NCI-H2107 (cell line): ENCODE measurements at regions not wholly inside any gene's neighbourhood (a gene's known extent, or its start where the extent isn't known, plus 50 kb on each side); places are given as distances from the start of the nearest gene placed in this dataset.
"Not testable (repeated sequence)": the region's sequence is repeated elsewhere in the genome, so short reads cannot be mapped to it uniquely, and the experiment has no call there.

Experiments used
- DNase-seq: peaks from one replicate; lab custom pipeline; 2025; lab: John Stamatoyannopoulos, UW

DNA sequence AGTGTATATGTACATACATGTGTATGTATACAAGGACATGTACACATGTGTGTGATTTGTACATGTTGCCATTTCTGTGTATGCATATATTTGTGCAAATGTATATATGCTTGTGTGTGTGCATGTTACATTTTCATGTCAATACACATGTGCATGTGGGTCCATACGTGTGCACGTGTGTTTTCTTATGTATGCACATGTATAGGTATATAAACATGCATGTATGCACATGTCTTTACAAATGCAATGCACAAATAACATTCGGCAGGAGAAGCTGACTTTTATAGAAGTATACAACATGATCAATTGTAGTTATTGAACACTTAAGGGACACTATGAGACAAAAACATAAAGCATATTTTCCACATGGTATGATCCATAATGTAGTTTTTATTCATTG is 307.4 kb upstream of the SEMA3C start:
- no peak for DNase-seq

DNA sequence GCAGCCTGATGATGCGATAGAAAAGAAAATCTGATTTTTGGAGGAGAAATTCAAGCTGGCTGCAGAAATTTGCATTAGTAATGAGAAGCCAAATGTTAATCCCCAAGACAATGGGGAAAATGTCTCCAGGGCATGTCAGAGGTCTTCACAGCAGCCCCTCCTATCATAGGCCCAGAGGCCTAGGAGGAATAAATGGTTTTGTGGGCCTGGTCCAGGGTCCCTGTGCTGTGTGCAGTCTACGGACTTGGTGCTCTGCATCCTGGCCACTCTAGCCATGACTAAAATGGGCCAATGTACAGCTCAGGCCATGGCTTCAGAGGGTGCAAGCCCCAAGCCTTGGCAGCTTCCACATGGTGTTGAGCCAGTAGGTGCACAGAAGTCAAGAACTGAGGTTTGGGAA is 303.8 kb upstream of the SEMA3C start:
- DNase-seq: not testable (repeated sequence)

DNA sequence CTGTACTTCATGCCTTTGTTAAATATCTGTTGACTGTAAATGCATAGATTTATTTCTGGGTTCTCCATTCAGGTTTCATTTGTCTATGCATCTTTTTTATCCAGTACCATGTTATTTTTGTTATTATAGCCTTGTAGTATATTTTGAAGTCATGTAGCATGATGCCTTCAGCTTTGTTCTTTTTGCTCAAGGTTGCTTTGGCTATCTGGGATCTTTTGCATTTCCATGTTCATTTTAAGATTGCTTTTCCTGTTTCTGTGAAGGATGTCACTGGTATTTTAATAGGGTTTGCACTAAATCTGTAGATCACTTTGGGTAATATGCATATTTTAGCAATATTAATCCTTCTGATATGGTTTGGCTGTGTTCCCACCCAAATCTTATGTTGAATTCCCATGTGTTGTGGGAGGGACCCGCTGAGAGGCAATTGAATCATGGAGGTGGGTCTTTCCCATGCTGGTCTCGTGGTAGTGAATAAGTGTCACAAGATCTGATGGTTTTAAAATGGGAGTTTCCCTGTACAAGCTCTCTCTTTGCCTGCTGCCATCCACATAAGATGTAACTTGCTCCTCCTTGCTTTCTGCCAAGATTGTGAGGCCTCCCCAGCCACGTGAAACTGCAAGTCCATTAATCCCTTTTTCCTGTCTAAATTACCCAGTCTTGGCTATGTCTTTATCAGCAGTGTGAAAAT is 302.8 kb upstream of the SEMA3C start:
- DNase-seq: no peak

DNA sequence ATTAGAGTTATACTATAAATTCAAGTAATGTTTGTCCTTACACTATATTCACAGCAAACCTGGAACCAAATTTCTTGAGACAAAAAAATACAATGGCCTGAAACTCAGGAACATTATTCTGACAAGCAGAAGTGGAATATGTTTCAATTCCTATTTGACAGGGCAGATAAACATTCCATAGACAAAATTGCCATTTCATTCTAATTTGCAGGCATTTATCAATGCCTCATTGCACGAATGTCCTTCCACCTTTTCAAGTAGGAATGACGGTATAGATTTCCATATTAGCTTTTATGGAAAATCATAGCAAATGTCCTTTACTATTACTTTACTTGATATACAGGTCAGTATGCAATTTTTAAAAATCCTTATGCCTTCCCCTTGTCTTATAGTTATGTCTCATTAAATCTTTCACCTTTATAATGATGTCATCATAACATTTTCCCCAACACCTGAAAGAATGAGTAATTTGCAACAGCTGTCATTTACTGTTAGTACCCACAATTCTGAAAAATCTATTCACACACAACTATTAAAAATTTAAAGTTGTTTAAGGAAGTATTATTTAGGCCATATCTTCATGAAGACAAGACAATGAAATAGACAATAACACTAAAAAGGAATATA is 299.7 kb upstream of the SEMA3C start:
- no peak for DNase-seq

DNA sequence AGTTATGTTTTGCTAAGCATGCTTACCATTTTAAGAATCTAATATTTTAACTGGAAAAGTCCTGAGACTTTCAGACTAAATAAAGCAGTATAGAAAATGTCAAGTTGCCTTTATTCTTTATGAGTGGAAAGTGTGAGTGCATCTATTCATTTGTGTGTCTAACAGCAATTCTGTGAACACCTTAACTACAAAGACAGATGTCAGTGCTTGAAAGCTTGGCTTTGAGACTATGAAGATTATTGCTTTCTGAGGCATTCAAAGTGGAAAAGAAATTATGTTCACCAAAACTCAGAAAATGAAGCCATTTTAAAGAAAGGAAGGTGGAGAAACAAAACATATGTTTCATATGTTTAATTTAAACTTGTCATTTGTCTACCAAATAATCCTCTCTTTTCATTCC is 294.5 kb upstream of the SEMA3C start:
- no peak for DNase-seq

DNA sequence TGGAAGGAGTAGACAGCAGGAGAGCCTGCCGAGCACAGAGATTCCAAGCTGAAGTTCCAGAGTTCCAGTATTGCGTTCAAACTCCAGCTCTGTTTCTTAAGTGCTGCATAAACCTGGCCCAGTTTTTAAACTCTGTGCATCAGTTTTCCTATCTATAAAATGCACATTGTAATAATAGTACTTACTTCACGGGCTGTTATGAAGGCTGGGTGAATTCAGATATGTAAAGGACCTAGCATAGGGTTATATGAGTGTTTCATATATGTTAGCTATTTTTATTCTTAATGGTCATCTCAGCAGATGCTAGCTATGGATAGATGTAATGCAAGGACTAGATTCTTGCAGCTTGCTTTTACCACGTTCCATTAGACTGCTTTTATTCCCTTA is 293.1 kb upstream of the SEMA3C start:
- DNase-seq: no peak

DNA sequence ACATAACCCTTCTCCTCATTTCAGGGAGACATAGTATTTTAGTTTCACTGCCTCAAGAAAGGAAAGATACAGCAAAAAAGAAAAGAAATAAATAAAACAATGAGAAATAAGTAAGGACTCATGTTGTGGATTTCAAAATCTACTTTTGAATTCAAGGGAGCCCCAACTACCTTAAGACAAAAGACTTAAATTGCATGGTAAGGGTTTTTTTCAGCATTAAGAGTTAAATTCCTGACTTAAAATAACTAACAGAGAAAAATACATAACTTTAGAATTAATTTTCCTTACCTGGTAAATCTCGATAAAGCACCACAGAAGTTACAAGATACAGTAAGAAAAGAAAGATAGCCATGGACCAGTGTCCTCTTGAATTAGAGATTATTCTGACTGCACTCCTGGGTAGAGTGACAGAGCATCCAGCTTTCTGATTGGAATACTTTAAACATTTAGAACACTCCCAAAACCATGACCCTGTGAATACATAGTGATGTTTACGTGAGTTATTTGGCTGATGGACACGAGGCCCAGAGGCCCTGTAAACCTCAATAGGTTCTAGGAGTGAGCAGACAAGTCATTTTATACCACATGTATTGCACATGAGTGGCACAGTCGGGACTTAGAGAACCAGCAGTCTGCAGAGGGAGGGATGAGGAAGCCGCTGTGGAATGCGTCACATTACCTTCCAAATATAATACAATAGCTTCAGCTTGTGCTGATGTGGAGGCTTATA is 292.5 kb upstream of the SEMA3C start:
- DNase-seq: no peak

DNA sequence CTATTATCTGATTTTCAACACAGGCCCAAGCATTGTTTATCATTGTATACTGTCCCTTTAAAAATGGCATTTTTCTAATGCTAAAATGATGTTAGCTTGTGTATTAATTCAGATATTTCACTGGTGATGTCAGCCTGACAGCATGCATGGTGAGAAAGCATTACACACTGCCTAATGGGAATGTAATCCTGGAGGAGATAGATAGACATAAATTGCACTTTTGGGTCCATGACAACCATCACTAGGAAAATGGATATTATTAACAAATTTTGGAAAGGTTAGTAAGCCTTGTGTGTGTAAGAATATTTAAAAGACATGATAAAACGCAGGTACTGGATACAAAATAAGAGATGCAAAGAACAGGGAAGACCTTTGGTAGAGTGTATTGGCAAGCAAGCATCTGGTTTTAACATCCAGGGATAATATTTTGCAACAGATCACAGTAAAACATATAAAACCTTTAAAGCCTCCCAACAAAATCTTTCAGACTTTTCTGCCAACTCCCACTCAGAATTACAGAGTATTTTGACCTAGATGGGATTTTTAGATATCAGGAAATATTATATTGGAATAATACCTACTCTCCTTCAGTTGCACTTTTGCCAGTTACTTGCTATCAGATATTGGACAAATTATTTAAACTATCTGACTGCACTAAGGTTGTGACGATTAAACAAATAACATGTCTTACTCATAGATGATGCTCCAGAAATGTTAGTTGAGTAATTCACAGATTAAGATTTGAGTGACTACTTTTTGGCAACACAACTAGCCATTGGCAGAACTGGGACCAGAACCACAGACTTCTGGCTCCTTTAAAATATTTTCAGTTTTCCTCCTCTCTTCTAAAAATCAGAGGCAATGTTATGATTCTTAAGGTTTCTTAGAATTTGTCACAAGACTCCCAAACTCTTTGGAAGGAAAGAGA is 291.6 kb upstream of the SEMA3C start:
- no peak for DNase-seq

DNA sequence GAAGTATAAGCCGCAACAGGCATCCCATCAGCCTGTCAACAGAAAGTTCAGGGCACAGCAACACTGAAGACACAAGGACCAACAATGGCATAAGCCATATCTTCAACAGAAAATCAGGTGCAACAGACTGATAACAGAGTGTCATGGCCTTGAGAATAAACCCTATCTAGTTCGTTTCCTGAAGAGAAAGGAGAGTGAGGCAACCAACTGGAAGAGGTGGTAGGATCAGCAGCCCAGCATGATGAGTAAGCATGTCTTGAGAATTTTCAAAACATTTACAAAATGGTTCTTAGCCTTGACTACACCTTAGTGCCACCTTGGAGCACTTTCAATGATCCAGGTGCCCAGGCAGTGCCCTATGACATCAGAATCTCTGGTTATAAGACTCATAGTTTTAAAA is 290.2 kb upstream of the SEMA3C start:
- DNase-seq: no peak

DNA sequence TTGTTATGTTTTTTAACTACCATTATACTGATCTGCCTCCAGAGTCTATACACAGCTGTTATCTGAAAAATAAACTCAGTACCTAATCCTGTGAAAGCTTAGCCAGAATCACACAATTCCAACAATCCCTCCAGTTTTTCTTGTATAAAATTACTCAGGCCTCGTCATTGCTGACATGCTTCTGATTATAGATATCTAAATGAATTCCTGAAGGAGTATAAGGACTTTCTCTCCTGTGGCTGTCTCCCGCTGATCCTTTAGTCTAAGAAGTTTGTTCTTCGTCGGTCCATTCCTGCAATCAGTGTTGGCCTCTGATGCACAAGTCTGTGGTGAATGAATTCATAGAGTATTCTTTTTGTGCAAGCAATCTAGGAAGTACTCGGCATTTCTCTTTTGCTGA is 288.9 kb upstream of the SEMA3C start:
- DNase-seq: no peak

DNA sequence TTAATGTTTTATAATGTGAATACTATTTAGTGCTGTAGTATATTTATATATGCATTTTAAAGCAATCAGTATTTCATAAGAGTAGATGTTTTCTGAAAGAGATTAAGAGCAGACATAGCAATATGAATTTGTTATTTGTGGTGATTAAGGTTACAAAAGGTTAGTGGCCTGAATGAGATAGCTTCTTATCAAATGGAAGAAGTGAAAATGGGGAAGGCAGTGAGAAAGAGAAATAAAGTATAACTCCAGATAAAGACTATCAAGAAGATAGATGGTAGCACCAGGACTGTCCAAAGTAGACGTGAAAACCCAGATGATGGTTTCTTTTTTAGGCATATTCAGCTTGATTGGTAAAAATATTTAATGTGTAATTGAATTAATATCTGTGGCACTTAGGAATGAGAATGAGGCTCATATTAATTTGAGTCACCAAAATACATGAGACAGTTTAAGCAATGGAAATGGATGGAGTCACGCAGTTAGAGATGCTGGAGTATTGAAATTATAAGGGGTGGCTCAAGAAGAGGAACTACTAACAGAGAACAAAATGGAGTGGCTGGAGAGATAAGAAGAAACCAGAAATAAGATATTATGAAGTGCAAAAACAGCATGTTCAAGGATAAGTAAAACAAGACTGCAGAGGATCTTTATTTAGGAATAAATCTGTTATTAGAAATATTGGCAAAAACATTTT is 288.0 kb upstream of the SEMA3C start:
- no peak for DNase-seq

DNA sequence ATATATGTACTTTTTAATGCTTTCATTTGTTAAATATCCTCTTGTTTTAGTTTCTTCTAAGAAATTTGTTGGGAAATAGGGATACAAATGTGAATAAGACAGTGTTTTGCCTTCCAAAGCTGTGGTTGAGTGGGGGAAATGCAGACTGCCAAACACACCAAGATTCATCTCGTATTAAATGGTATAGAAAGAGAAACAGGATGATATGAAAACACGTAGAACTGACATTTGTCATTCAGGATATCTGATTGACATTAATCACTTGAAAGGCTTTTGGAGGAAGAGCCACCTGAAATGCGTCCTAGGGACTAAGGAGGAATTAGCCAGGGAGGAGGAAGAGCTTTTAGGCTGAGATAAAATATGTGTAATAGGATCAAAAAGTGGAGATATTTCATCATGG is 287.4 kb upstream of the SEMA3C start:
- DNase-seq: no peak

DNA sequence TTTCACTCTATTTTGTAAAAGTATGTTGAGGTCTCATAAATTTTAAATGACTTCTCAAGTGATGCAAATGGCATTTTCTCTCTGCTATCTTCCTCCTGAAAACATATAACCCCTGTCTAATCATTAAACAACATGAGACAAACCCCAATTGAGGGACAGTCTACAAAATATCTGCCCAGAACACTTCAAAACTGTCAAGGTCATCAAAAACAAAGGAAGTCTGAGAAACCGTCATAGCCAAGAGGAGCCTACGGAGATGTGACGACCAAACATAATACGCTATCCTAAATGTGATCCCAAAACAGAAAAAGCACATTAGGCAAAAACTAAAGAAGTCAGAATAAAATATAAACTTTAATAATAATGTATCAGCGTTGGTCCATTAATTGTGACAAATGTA is 282.3 kb upstream of the SEMA3C start:
- DNase-seq: no peak

DNA sequence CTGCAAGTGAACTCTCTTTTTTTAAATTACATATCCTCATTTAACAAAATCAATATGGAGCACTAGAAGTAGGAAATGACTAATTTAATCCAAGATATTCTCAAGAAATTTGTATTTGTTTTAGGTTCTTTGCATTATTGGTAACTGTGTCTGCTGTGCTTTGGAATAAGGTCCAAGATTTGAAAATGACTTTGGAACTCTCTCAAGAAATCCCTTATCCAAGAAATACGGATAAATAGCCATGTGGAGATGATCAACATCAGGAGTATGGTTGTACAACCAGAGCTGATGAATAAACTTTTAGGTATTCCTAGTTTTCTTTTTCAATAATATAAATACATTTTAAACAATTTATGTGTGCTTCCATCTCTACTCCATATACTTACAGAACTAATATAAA is 279.9 kb upstream of the SEMA3C start:
- no peak for DNase-seq

DNA sequence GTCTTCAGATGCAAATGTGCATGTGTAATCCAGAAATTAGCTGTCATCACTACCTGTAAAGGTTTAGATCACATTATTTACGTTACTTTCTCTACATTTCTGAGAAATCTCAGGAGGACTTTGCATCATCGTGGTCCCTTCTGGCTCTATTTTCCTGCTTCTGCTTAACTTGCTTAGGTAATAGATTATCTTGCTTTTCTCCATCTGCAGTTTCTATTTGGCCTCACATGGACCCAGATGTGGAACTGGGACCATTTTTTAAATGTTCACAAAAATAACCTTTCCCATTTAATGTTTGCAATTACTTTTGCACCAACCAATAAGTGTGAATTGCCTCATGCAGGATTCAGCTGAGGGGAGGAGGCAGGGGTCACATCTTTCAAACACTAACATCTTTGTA is 278.4 kb upstream of the SEMA3C start:
- no peak for DNase-seq

DNA sequence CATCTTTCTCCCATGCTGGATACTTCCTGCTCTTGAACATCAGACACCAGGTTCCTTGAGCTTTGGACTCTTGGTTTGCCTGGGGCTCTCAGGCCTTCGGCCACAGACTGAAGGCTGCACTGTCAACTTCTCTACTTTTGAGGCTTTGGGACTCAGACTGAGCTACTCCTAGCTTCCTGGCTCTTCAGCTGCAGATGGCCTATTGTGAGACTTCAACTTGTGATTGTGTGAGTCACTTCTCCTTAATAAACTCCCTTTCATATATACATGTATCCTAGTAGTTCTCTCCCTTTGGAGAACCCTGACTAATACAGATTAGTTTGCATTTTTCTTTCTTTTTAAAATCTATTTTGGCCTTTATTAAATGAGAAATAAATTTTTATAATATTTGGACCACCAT is 276.2 kb upstream of the SEMA3C start:
- no peak for DNase-seq

DNA sequence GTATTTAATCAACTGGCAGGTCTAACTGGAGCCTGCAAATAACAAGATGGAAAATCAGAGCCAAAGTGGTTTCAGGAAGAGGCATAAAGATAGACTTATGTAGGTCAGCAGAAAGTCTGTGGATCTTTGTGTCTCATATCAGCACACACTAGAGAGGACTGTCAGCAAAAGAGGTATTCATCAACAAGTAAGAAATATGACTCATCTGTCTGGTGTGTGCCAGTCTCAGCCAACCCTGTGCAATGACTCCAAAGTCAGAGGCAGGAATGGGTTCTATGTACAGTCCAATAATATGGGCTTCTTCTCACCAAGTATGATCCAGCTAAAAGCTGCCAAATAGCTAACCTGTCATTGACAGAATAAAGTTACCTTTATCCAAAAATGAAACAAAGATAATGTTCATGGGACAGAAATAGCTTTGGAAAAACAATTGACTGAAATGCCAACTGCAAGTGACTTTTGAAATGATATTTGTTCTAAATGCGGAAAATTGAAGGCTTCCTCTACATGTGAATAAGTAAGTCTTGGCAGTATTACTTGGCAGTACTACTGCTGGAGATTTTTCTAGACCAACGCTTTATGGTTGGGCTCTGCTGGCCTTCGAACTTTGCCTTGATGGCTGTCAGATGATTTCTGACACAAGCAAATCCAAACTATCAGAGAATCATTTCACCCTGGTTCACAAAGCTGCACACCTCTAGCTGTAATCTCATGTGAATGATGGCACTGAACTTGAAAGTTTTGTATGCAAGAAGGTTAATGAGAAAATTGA is 272.3 kb upstream of the SEMA3C start:
- no peak for DNase-seq

DNA sequence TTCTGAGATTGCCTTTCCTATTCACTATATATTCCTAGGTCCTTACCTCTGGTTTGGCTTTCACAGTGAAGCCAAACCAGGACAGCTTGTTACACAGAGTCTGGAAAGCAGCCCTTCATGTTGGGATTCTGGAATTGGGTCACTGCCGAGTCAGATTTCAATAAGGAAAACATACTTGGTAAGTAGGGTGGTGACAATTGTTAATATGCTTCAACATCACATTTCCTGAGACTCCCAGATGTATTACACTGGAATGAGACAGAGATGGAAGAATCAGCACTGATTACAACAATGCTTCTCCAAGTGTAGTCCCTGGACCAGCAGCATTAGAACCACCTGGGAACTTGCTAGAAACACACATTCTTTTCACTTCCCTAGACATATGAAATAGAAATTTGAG is 268.9 kb upstream of the SEMA3C start:
- no peak for DNase-seq

DNA sequence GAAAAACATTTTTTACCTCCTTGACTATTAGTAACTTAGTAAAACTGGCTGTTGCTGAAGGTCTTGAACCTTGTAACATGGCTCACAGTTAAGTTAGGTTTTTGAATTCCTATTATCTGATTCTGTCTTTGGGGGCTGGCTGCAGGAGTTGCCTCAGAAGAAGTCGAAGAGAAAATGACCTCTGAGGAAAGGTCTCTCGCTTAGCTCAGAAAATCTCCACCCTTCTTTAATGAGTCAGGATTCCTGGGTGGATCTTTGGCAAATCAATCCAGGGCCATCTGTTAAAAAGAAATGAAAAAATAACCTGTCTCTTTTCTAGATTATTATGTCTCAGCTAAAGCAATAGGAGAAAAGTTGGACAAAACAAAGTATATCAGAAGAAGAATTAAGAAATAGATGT is 267.8 kb upstream of the SEMA3C start:
- DNase-seq: no peak

DNA sequence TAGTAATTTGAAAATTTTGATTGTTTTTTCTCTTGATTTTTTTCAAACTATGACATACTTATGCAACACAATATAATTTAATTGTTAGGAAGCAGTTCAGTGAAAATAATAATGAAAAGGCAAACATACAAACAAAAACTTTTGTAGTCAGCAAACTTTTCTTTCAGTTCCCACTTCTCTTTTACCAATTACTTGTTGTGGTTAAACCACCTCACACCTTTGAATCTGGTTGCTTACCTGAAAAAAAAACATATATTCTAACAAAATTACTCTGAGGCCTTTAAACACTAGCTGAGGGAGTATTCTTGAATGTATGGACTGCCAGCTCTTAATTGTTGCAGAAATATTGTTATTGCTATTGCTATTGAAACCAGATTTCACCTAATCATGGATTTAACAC is 266.2 kb upstream of the SEMA3C start:
- no peak for DNase-seq

DNA sequence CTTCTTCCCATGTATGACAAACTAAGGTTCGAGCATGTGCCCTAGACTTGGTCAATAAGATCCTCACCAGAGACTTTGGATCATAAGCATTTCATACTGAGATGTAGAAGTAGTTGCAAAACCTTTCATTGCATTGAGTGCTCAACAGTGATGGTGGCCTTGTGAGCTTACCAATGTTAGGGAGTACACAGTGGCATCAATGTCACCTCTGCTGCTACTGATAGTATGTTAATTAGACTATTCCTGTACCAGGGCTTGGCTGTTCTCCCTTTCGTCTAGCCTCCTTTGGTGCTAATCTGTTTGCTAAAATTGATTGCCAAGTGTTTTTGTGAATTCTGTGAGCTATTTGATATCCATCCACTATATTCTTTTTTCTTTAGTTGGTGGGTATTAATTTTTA is 264.5 kb upstream of the SEMA3C start:
- no peak for DNase-seq
